ENCODE measurements at regions not wholly inside any gene's neighbourhood (a gene's known extent, or its start where the extent isn't known, plus 50 kb on each side); places are given as distances from the start of the nearest gene placed in this dataset.

DNA sequence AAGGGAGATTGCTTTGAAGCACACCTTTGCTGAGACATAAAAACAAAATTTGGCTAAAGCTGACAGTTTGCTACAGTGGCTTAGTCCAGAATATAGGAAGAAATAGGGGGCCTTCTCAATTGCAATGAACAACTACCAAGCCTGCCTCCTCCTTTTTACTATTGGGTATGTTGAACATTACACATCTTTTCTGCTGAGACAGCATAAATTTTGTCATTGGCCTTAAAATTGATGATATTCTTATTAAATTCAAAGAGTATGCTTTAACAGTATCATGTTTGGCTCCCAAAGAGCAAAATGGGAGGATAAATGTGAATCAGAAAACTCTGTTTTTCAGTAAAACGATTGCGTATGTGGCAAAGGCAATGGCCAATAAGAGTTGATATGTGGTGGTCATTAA is 721.9 kb upstream of the IGFBP7 start:
- TF ChIP-seq, protein P1, sequence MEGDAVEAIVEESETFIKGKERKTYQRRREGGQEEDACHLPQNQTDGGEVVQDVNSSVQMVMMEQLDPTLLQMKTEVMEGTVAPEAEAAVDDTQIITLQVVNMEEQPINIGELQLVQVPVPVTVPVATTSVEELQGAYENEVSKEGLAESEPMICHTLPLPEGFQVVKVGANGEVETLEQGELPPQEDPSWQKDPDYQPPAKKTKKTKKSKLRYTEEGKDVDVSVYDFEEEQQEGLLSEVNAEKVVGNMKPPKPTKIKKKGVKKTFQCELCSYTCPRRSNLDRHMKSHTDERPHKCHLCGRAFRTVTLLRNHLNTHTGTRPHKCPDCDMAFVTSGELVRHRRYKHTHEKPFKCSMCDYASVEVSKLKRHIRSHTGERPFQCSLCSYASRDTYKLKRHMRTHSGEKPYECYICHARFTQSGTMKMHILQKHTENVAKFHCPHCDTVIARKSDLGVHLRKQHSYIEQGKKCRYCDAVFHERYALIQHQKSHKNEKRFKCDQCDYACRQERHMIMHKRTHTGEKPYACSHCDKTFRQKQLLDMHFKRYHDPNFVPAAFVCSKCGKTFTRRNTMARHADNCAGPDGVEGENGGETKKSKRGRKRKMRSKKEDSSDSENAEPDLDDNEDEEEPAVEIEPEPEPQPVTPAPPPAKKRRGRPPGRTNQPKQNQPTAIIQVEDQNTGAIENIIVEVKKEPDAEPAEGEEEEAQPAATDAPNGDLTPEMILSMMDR (IDR thresholded peaks at IDR 0.05) = no peak
- TF ChIP-seq POLR2A (IDR thresholded peaks at IDR 0.05) = no peak
